ENCODE measurements at regions not wholly inside any gene's neighbourhood (a gene's known extent, or its start where the extent isn't known, plus 50 kb on each side); places are given as distances from the start of the nearest gene placed in this dataset.
"Not testable (repeated sequence)": the region's sequence is repeated elsewhere in the genome, so short reads cannot be mapped to it uniquely, and the experiment has no call there.

DNA sequence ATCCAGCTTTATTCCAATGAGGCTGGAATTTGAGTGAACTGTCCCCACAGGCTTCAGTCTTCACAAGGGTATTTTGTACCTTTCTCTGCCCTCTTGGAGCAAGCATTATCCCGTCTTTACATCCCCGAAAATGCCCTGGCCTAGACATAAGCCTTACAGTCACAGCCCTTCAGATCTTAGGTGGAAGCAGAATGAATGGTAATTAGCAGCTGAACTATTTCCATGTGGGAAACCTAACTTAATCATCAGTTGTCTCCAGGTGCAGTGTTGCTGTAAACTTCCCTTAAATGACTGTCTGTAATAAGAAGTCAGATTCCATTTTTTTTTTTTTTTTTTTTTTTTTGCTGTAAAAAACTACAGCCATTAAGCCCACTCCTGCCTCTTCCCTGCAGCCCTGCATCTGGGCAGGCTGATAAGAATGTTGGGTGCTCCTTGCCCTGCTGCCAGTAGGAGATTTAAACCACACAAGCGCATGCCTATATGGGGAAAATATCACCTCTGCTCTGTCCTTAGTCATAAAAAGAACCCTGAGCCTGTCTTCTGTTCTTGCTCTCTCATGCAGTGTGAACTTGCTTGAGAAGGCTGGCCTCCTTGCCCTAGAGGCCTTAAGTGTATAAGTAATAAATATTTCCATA is 426.8 kb upstream of the SLITRK5 start:
- Mint-ChIP-seq H3K36me3 (no peaks in the 10 kb centered on the region), H3K27ac (no peak overlapping the region)

DNA sequence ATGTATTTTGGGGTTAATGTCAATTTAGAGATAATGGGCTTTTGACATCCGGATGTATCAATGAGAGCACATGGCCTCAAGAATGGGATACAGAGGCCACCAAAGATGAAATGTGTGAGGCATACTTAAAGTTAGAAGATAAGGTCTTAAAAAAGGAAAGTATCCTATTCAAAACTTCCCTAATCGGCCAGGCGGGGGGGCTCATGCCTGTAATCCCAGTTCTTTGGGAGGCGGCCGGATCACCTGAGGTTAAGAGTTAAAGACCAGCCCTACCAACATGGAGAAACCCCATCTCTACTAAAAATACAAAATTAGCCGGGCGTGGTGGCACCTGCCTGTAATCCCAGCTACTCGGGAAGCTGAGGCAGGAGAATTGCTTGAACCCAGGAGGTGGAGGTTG is 421.3 kb upstream of the SLITRK5 start:
- H3K4me1 Mint-ChIP-seq, H3K4me3 Mint-ChIP-seq, H3K27ac Mint-ChIP-seq, DNase-seq, CTCF ChIA-PET, H3K27me3 Mint-ChIP-seq, H3K9me3 Mint-ChIP-seq, H3K36me3 Mint-ChIP-seq: not testable (repeated sequence)

More for the DNA sequence above, 426.8 kb upstream of the SLITRK5 start:
- CTCF ChIA-PET, result no interaction called here
- Mint-ChIP-seq H3K27me3 (no peaks in the 10 kb centered on the region), H3K9me3 (peaks cover 2% of the 10 kb centered on the region), H3K4me1 (no peaks in the 10 kb centered on the region), H3K4me3 (no peak overlapping the region)
- DNase-seq, result no peak

DNA sequence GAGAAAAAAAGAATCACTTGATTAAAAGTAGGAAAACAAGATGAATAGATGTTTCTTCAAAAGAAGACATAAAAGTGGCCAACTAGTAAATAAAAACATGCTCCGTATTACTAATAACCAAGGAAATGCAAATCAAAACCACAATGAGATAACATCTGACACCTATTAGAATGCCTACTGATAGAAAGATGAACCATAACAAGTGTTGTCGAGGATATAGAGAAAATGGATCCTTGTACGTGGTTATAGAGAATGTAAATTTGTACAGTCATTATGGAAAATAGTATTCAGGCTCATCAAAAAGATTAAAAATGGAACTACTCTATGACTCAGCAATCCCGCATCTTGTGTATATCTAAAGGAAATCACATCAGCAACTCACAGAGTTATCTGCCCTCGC is 415.8 kb upstream of the SLITRK5 start:
- H3K4me3 Mint-ChIP-seq, result no peak overlapping the region
- no peaks in the 10 kb centered on the region for H3K27me3 Mint-ChIP-seq
- CTCF ChIA-PET, result no interaction called here
- H3K27ac Mint-ChIP-seq, result no peak overlapping the region
- H3K4me1 Mint-ChIP-seq, result no peaks in the 10 kb centered on the region
- H3K36me3 Mint-ChIP-seq, result no peaks in the 10 kb centered on the region
- no peak for DNase-seq
- H3K9me3 Mint-ChIP-seq, result no peaks in the 10 kb centered on the region

DNA sequence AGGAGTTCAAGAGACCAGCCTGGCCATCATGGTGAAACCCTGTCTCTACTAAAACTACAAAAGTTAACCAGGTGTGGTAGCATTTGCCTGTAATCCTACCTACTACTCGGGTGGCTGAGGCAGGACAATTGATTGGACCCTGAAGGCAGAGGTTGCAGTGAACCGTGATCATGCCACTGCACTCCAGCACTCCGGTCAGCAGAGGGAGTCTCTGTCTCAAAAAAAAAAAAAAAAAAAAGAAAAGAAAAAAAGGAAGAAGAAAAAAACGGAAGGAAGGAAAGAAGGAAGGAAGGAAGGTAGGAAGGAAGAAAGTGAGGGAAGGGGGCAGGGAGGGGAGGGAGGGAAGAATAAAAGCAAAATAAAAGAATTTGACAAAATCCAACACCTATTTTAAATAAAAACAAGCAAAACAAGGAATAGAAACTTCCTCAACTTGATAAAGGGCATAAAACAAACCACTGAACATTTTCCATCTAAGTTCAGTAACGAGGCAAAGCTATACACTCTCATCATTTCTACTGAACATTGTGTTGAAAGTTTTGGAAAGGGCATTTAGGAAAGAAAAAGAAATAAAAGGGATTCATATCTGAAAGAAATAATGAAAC is 411.6 kb upstream of the SLITRK5 start:
- Mint-ChIP-seq H3K4me1 (no peaks in the 10 kb centered on the region), H3K4me3 (no peak overlapping the region), H3K9me3 (no peaks in the 10 kb centered on the region), H3K36me3 (no peaks in the 10 kb centered on the region), H3K27ac (no peak overlapping the region), H3K27me3 (no peaks in the 10 kb centered on the region)
- no peak for DNase-seq
- CTCF ChIA-PET, result no interaction called here

DNA sequence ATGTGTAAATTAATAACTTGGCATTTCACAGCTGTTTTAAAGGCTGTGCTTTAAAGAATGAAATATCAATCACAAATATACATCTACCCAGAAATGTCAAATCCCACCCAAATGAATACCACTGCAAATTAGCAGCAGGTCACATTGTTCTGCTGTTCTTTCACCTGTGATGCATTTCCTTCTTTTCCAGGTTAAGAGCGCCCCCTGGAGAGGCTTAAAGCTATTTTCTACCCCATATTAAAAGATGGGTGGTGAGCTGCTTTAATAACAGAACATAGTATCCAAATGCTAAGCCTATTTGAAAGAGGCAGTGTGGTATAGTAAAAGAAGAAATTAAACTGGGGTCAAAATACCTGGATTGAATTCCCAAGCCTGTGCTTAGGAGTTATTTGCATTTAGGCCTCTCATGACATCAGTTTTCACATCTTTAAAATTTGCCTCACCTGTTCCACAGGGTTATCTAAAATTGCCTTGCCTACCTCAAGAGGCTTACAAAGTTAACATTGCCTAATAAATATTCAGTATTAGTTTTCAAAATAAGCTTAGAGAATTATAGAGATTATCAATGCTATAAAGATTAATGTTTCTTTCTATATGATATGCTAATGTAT is 396.9 kb upstream of the SLITRK5 start:
- no peak overlapping the region for H3K27ac Mint-ChIP-seq
- H3K4me3 Mint-ChIP-seq, result no peak overlapping the region
- DNase-seq, result no peak
- no peaks in the 10 kb centered on the region for H3K27me3 Mint-ChIP-seq
- CTCF ChIA-PET, result interaction anchor here (1.7 kb wide), 1 partner anchor 404 kb away, joined by 5 read pairs; no protein-coding TSS in a partner anchor
- no peaks in the 10 kb centered on the region for H3K4me1 Mint-ChIP-seq
- no peaks in the 10 kb centered on the region for H3K9me3 Mint-ChIP-seq
- H3K36me3 Mint-ChIP-seq, result no peaks in the 10 kb centered on the region

DNA sequence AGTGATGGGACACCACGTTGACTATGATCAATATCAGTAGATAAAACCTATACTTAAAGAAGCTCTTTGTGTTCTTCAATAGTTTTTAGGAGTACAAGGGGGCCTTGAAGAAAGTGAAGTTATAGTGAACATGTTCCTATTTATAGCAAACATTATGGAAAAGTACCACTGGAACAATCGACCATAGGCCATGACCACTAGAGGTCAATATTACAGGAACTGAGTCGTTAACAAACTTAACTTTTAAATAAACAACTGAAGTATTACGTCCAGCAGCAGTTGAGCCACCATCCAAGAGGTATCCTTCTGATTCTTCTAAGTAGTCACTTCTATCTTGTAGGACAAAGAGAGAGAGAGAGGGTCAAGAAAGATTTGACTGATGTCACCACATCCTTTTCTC is 391.0 kb upstream of the SLITRK5 start:
- DNase-seq, result no peak
- CTCF ChIA-PET, result no interaction called here
- no peak overlapping the region for H3K4me3 Mint-ChIP-seq
- no peak overlapping the region for H3K27ac Mint-ChIP-seq
- no peaks in the 10 kb centered on the region for H3K27me3 Mint-ChIP-seq
- H3K36me3 Mint-ChIP-seq, result no peaks in the 10 kb centered on the region
- no peaks in the 10 kb centered on the region for H3K4me1 Mint-ChIP-seq
- H3K9me3 Mint-ChIP-seq, result peaks cover 3% of the 10 kb centered on the region

DNA sequence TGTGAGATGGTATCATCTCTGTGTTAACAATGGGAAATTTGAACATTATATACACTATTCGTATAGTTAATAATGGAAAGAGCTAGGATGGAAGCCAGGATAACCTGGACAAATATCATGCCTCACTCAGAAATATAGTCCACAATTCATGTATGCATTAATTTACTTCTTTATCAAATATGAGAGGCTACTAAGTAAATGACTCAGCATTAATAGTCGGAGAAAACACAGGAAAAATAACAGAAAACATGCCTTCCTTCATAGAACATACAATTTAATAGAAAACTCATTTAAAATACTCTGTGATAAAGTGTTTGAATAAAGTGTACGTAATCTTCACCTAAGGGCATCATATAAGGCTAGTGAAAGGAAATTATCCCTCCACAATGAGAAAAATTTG is 383.4 kb upstream of the SLITRK5 start:
- no peaks in the 10 kb centered on the region for H3K36me3 Mint-ChIP-seq
- H3K9me3 Mint-ChIP-seq, result peaks cover 3% of the 10 kb centered on the region
- H3K4me1 Mint-ChIP-seq, result no peaks in the 10 kb centered on the region

DNA sequence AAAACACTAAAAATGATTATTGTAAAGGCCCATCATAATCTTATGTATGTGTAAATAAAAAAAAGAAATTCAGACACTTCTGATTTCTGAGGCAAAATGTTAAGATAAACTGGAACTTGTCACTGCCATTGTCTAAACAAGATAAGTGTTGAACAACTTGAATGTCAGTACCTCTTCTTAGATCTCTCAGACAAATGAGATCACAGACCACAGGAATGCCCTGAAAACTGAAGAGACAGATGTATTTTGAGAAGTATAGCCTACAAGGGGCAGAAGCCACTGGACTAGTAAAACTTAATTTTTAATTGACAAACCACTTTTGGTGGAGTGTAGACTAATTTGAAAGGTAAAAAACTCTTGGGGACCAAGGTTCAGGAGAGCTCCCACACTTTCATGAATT is 375.5 kb upstream of the SLITRK5 start:
- Mint-ChIP-seq H3K4me3 (no peak overlapping the region), H3K27me3 (no peaks in the 10 kb centered on the region)

More for the DNA sequence above, 383.4 kb upstream of the SLITRK5 start:
- CTCF ChIA-PET, result no interaction called here
- no peak overlapping the region for H3K4me3 Mint-ChIP-seq
- no peaks in the 10 kb centered on the region for H3K27me3 Mint-ChIP-seq
- no peak for DNase-seq
- no peak overlapping the region for H3K27ac Mint-ChIP-seq

DNA sequence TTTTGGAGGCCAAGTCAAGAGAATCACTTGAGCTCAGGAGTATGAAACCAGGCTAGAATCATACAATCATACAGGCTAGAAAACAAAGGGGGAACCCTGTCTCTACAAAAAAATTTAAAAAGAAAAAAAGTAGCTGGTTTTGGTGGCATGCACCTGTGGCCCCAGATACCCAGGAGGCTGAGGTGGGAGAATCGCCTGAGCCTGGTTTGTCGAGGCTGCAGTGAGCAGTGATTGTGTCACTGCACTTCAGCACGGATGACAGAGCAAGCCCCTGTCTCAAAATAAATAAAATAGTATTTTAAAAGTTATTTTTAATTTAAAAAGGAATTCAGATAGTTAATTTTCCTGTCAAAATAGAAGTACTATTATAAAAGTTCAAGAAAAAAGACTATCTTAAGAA is 369.1 kb upstream of the SLITRK5 start:
- H3K9me3 Mint-ChIP-seq, result peaks cover 1% of the 10 kb centered on the region
- H3K27me3 Mint-ChIP-seq, result no peaks in the 10 kb centered on the region
- no peak overlapping the region for H3K4me3 Mint-ChIP-seq
- DNase-seq, result no peak
- no peaks in the 10 kb centered on the region for H3K4me1 Mint-ChIP-seq
- CTCF ChIA-PET, result no interaction called here
- no peaks in the 10 kb centered on the region for H3K36me3 Mint-ChIP-seq
- no peak overlapping the region for H3K27ac Mint-ChIP-seq

More for the DNA sequence above, 375.5 kb upstream of the SLITRK5 start:
- no peaks in the 10 kb centered on the region for H3K4me1 Mint-ChIP-seq
- CTCF ChIA-PET, result no interaction called here
- no peak overlapping the region for H3K27ac Mint-ChIP-seq
- no peak for DNase-seq
- no peaks in the 10 kb centered on the region for H3K36me3 Mint-ChIP-seq
- H3K9me3 Mint-ChIP-seq, result peaks cover 3% of the 10 kb centered on the region

DNA sequence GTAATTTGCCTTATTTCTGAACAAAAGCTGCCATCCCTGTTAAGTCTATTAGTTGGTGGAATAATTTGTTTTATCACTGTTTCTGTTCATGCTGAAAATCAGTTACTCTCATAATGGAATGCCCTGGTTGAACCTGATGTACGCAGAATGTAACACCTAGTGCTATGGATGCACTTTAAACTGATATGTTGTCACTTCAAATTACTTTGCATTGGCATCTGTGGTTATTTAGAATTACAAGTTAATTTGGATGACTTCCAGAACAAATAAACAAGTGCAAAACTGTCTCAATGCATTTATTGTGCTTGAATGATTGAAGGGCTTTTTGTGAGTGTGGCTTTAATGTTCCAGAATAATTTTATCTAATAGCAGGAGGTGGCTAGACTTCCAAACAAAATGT is 368.2 kb upstream of the SLITRK5 start:
- Mint-ChIP-seq H3K36me3 (no peaks in the 10 kb centered on the region), H3K9me3 (peaks cover 2% of the 10 kb centered on the region), H3K27ac (no peak overlapping the region), H3K27me3 (no peaks in the 10 kb centered on the region), H3K4me1 (no peaks in the 10 kb centered on the region), H3K4me3 (no peak overlapping the region)
- CTCF ChIA-PET, result no interaction called here
- DNase-seq, result no peak

DNA sequence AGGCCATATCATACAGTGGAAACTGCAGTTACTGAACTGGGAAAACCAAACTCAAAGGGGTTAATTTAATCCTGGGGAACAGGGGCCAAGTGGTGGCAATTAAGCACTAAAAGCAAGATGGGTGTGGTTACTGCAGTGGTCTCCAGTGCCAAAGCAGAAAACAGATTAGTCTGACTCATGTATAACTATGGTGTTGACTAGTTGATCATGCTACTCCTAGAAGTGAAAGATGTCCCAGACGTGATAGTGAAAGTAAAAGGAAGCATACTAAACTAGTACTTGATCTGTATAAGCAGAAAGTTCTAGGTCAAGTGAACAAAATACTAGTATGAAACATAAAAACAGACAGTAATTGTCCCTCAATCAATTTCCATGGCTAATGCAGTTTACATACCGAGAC is 360.0 kb upstream of the SLITRK5 start:
- DNase-seq, result no peak
- Mint-ChIP-seq H3K4me1 (no peaks in the 10 kb centered on the region), H3K9me3 (peaks cover 8% of the 10 kb centered on the region), H3K27ac (no peak overlapping the region), H3K36me3 (no peaks in the 10 kb centered on the region), H3K27me3 (no peaks in the 10 kb centered on the region), H3K4me3 (no peak overlapping the region)
- CTCF ChIA-PET, result no interaction called here

DNA sequence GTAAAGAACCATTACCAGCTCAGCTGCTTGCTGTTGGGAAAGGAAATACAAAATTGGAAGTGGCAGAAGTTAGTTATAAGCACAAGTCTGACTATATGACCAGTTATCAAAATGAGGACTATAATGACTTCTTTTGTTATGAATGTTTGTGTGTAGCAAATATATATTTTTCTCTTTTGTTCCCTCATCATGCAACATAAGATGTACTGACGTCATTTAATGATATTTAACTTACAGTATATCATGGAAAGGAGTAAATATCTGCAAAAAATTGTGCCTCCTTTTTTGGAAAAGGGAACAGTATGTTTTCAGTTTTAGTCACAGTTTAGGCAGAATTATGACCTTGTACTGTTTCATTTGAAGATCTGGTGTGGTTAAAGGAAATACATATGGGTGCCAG is 356.3 kb upstream of the SLITRK5 start:
- DNase-seq, result no peak
- no peaks in the 10 kb centered on the region for H3K4me1 Mint-ChIP-seq
- H3K27me3 Mint-ChIP-seq, result no peaks in the 10 kb centered on the region
- peaks cover 6% of the 10 kb centered on the region for H3K9me3 Mint-ChIP-seq
- CTCF ChIA-PET, result no interaction called here
- no peak overlapping the region for H3K27ac Mint-ChIP-seq
- no peak overlapping the region for H3K4me3 Mint-ChIP-seq
- no peaks in the 10 kb centered on the region for H3K36me3 Mint-ChIP-seq

DNA sequence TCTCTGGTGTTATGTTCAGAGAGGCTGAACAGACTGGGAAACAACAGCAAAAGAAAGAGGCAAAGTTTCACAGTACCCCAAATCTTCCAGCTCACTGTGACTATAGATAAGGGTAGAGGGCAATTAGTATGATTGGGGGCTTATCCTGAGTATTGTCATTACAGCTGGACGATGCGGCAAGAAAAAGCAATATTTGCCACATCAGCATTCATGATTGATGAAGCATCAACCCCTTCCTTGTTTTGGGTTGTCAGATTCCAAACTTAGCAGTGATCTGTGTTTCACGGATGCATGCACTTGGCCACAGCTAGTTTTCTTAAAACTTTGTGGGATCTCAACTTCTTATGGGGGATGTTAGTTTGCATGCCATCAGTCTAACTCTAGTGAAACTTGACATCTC is 348.8 kb upstream of the SLITRK5 start:
- Mint-ChIP-seq H3K4me3 (no peak overlapping the region), H3K27me3 (no peaks in the 10 kb centered on the region), H3K9me3 (peaks cover 4% of the 10 kb centered on the region), H3K4me1 (no peaks in the 10 kb centered on the region), H3K36me3 (no peaks in the 10 kb centered on the region), H3K27ac (no peak overlapping the region)
- CTCF ChIA-PET, result no interaction called here
- DNase-seq, result no peak

DNA sequence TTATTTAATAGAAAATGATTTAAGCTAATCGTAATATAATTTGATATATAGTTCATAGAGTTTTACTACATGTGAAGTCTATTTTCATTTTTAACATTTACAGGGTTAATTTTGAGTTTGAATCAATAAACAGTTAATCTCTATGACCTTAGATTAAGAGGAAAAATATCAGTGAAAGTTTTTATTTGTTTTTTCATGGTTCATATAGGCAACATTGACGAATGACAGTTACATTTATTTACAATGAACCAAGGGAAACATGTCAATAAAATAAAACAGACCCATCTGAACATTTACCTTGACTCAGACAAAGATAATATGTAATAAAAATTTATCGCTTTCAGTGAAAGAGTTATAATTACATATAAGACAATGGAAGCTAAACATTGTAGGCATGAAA is 346.6 kb upstream of the SLITRK5 start:
- Mint-ChIP-seq H3K9me3 (peaks cover 4% of the 10 kb centered on the region), H3K4me1 (no peaks in the 10 kb centered on the region), H3K36me3 (no peaks in the 10 kb centered on the region), H3K4me3 (no peak overlapping the region), H3K27me3 (no peaks in the 10 kb centered on the region), H3K27ac (no peak overlapping the region)
- CTCF ChIA-PET, result no interaction called here
- DNase-seq, result no peak

DNA sequence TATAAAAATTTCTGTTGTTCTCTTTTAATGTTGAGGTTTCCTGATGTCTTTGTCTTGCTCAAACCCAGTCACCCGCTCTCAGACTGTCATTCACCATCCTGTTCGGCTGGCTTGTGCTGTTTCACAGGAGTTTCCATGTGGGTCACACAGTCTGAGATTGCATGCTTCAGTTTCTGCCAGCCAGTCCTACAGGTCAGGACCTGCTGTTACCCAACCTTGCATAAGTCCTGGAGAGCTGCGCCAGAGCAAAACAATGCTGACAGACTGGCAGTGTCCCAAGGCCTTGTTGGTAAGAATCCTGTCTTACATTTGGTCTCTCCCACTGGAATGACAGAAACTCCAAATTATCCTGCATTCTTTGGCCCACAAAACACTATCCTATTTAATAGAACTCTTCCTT is 340.0 kb upstream of the SLITRK5 start:
- DNase-seq, result no peak
- Mint-ChIP-seq H3K4me1 (no peaks in the 10 kb centered on the region), H3K27me3 (no peaks in the 10 kb centered on the region), H3K4me3 (no peak overlapping the region), H3K36me3 (no peaks in the 10 kb centered on the region), H3K27ac (no peak overlapping the region), H3K9me3 (peaks cover 17% of the 10 kb centered on the region)
- CTCF ChIA-PET, result no interaction called here
